Upper lobe of left lung (tissue), 6 donors: ENCODE measurements at regions not wholly inside any gene's neighbourhood (a gene's known extent, or its start where the extent isn't known, plus 50 kb on each side); places are given as distances from the start of the nearest gene placed in this dataset.

Experiments
- ATAC-seq, 2 donors: fragments of 200-7000 bp; cut with Tn5 transposase; one replicate each; pipeline ENCODE4 v1.9.1; 2022; ENCODE audit warnings: mild to moderate bottlenecking in 2 of 2, moderate library complexity in 2 of 2; ENCODE audit not compliant: low FRiP score in 2 of 2
- DNase-seq, 2 donors: peaks; one replicate each; pipeline ENCODE4 v3.0.0-alpha.2; 2019 to 2020
- H3K27ac ChIP-seq, 4 donors: fragments of 200-600 bp; sonication (generic); one replicate each; pipeline ENCODE4 v1.5.1; 2016 to 2019
- H3K27me3 ChIP-seq, 4 donors: fragments of 200-600 bp; sonication (generic); one replicate each; pipeline ENCODE4 v1.5.1; 2017 to 2019
- H3K36me3 ChIP-seq, 4 donors: fragments of 200-600 bp; sonication (generic); one replicate each; pipeline ENCODE4 v1.5.1; 2016 to 2019
- H3K4me1 ChIP-seq, 4 donors: fragments of 200-600 bp; sonication (generic); one replicate each; pipeline ENCODE4 v1.5.1; 2018 to 2019
- H3K4me3 ChIP-seq, 4 donors: fragments of 200-600 bp; sonication (generic); one replicate each; pipeline ENCODE4 v1.5.1; 2017 to 2019; ENCODE audit warnings: mild to moderate bottlenecking in 2 of 4, moderate library complexity in 1 of 4
- H3K9me3 ChIP-seq, 4 donors: fragments of 200-600 bp; sonication (generic); one replicate each; pipeline ENCODE4 v1.5.1; 2018 to 2019
- EP300 ChIP-seq, 4 donors: sonication (generic); formaldehyde crosslinking; IDR thresholded peaks; one replicate each; pipeline ENCODE4 v1.5.1; 2017; ENCODE audit warnings: antibody characterized with exemption in 4 of 4, control low read depth in 2 of 4
- POLR2A ChIP-seq, 4 donors: fragments of 450-650 bp; IDR thresholded peaks; one replicate each; pipeline ENCODE4 v1.5.1; 2016 to 2017; ENCODE audit warnings: antibody characterized with exemption in 4 of 4, mild to moderate bottlenecking in 2 of 4
- POLR2AphosphoS5 ChIP-seq, 2 donors: sonication (generic); formaldehyde crosslinking; IDR thresholded peaks; one replicate each; pipeline ENCODE4 v1.5.1; 2017; ENCODE audit warnings: antibody characterized with exemption in 2 of 2
- WGBS, 2 donors: methylation state at CpG; one replicate each; pipeline ENCODE4 v1.1.5; 2017 to 2018; 5-methylcytosine and 5-hydroxymethylcytosine counted together
- TF ChIP-seq, protein P1 (sequence below), 6 experiments: fragments of 450-650 bp in 4 of 6; fragments of 200-600 bp in 2 of 6; sonication (generic) in 2 of 6; IDR thresholded peaks; one replicate each; pipeline ENCODE4 v1.5.1; 2016 to 2019; ENCODE audit warnings: antibody characterized with exemption in 6 of 6
- donor health status: DM: no; HTN: no; CAD: no; lungs with moderate emphysema.
- donor health status: DM: no; HTN: yes; CAD: no; lungs with severe emphysema.

- Histone ChIP-seq H3K4me3 (no peak overlapping the region), H3K27me3 (no peaks in the 10 kb centered on the region), H3K9me3 (no peaks in the 10 kb centered on the region), H3K36me3 (no peaks in the 10 kb centered on the region), H3K4me1 (no peaks in the 10 kb centered on the region), H3K27ac (no peak overlapping the region)
- TF ChIP-seq, protein P1, sequence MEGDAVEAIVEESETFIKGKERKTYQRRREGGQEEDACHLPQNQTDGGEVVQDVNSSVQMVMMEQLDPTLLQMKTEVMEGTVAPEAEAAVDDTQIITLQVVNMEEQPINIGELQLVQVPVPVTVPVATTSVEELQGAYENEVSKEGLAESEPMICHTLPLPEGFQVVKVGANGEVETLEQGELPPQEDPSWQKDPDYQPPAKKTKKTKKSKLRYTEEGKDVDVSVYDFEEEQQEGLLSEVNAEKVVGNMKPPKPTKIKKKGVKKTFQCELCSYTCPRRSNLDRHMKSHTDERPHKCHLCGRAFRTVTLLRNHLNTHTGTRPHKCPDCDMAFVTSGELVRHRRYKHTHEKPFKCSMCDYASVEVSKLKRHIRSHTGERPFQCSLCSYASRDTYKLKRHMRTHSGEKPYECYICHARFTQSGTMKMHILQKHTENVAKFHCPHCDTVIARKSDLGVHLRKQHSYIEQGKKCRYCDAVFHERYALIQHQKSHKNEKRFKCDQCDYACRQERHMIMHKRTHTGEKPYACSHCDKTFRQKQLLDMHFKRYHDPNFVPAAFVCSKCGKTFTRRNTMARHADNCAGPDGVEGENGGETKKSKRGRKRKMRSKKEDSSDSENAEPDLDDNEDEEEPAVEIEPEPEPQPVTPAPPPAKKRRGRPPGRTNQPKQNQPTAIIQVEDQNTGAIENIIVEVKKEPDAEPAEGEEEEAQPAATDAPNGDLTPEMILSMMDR (IDR thresholded peaks at IDR 0.05) = no peak
- no peak for TF ChIP-seq POLR2A (IDR thresholded peaks at IDR 0.05)
- no peak for TF ChIP-seq POLR2AphosphoS5 (IDR thresholded peaks at IDR 0.05)
- TF ChIP-seq EP300 (IDR thresholded peaks at IDR 0.05) = no peak
- ATAC-seq (no peak), DNase-seq (no peak)
- WGBS, 2 donors = 76 to 85% methylated on average over 1 of the region's 1 CpG
Measured at GRCh38 chr4:145252190-145252589, 71.8 kb upstream of the OTUD4 start.

- no peaks in the 10 kb centered on the region for H3K9me3 ChIP-seq
- no peak overlapping the region for H3K4me3 ChIP-seq
- TF ChIP-seq, protein P1 (IDR thresholded peaks at IDR 0.05) = no peak
- TF ChIP-seq POLR2AphosphoS5 (IDR thresholded peaks at IDR 0.05) (no peak), POLR2A (IDR thresholded peaks at IDR 0.05) (no peak), EP300 (IDR thresholded peaks at IDR 0.05) (no peak)
- no peaks in the 10 kb centered on the region for H3K27me3 ChIP-seq
- WGBS, 2 donors = 94% methylated on average over 2 of the region's 2 CpGs
- no peak for ATAC-seq
- H3K4me1 ChIP-seq = no peaks in the 10 kb centered on the region
- DNase-seq = no peak
- no peak overlapping the region for H3K27ac ChIP-seq
- no peaks in the 10 kb centered on the region for H3K36me3 ChIP-seq
Measured at GRCh38 chr4:145251391-145251790, 71.0 kb upstream of the OTUD4 start.

DNA sequence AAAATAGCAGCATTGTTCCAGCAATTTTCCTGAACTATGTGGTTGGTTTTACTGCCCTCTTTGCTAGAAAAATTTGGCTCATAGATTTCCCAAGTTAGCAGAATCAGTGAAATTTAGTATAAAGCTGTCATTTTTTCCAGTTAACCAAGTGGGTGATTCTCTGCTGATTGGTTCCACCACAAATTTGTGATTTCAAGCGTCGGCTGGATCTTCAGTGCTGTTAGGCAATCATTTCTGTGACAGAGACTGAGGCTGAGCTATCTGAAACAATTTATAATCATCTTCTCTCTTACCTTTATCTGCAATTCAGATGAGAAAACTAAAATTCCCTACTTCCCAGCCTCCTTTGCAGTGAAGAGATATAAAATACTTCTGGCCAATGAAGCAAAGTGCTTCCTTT, 68.6 kb upstream of the OTUD4 start:
- TF ChIP-seq POLR2AphosphoS5 (IDR thresholded peaks at IDR 0.05) (no peak), POLR2A (IDR thresholded peaks at IDR 0.05) (no peak), EP300 (IDR thresholded peaks at IDR 0.05) (no peak)
- Histone ChIP-seq H3K27me3 (no peaks in the 10 kb centered on the region), H3K4me3 (no peak overlapping the region), H3K4me1 (no peaks in the 10 kb centered on the region), H3K36me3 (no peaks in the 10 kb centered on the region), H3K9me3 (no peaks in the 10 kb centered on the region), H3K27ac (no peak overlapping the region)
- WGBS, 2 donors = 85 to 90% methylated on average over 2 of the region's 2 CpGs
- ATAC-seq (no peak), DNase-seq (no peak)

GRCh38 chr4:145248502-145248901, 68.1 kb upstream of the OTUD4 start:
- Histone ChIP-seq H3K4me3 (no peak overlapping the region), H3K9me3 (no peaks in the 10 kb centered on the region), H3K36me3 (no peaks in the 10 kb centered on the region), H3K4me1 (no peaks in the 10 kb centered on the region), H3K27ac (no peak overlapping the region), H3K27me3 (no peaks in the 10 kb centered on the region)
- 90 to 94% methylated on average over 1 of the region's 1 CpG for WGBS, 2 donors
- ATAC-seq (no peak), DNase-seq (no peak)
- TF ChIP-seq, protein P1 (IDR thresholded peaks at IDR 0.05) = no peak
- no peak for TF ChIP-seq EP300 (IDR thresholded peaks at IDR 0.05)
- no peak for TF ChIP-seq POLR2A (IDR thresholded peaks at IDR 0.05)
- no peak for TF ChIP-seq POLR2AphosphoS5 (IDR thresholded peaks at IDR 0.05)

DNA sequence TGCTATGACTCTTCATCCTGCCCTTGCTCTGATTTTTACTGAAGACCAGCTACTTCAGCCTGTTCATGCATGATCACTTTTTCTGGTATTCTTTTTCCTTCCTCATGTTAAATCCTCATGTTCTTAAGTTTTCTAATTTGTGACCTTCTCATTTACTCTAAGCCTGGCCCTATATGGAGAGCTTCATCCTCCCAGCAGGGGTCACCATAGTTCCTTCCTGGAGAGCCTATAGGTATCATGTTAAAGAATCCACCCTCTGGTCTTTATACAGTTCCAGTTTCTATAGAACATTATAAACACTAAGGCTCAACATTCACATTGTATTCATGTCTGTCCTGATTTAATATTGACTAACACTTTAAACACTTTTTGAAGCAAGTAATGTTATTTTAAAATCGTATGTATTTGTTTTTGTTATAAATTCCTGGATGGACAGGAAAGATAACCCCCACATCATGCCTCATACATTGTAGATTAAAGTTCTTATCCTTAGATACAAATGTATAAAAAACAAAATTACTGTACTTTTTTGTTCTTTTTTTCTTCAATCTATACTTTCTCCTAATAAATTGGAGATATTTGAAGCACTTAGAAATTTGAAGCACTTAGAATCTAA, 53.8 kb upstream of the OTUD4 start:
- Histone ChIP-seq H3K4me3 (no peak overlapping the region), H3K36me3 (no peaks in the 10 kb centered on the region), H3K27me3 (no peaks in the 10 kb centered on the region), H3K27ac (no peak overlapping the region), H3K4me1 (no peaks in the 10 kb centered on the region), H3K9me3 (no peaks in the 10 kb centered on the region)
- WGBS, 2 donors = 27 to 37% methylated on average over 1 of the region's 1 CpG
- peak in 1 of 2 donors; percentile 53 for ATAC-seq
- DNase-seq = peak in 1 of 2 donors; percentile 51
- TF ChIP-seq, protein P1 (IDR thresholded peaks at IDR 0.05) = peak; percentile 31 to 57 (median 43)
- TF ChIP-seq POLR2A (IDR thresholded peaks at IDR 0.05) (no peak), EP300 (IDR thresholded peaks at IDR 0.05) (no peak), POLR2AphosphoS5 (IDR thresholded peaks at IDR 0.05) (no peak)
